B cell (primary cell): ENCODE measurements at regions not wholly inside any gene's neighbourhood (a gene's known extent, or its start where the extent isn't known, plus 50 kb on each side); places are given as distances from the start of the nearest gene placed in this dataset.
A peak's percentile ranks its signal among the peaks of the same experiment; 100 is the strongest.

Experiments used
- ATAC-seq: fragments of 200-7000 bp; cut with Tn5 transposase; one replicate; pipeline ENCODE4 v1.10.0; 2021; ENCODE audit warnings: low read depth, mild to moderate bottlenecking, moderate number of reproducible peaks, moderate library complexity
- CTCF ChIA-PET: fragments of 350-600 bp; sonication (Branson Sonifier 250); formaldehyde crosslinking; loops from one replicate; lab custom pipeline; 2021; ENCODE audit warnings: antibody characterized with exemption, inconsistent platforms; lab: Charles Lee
- POLR2A ChIA-PET: fragments of 350-600 bp; sonication (Branson Sonifier 250); formaldehyde crosslinking; loops from one replicate; lab custom pipeline; 2021; ENCODE audit warnings: antibody characterized with exemption; lab: Charles Lee
- DNase-seq: peaks from one replicate; pipeline ENCODE4 v3.0.0; 2013
- H2AFZ ChIP-seq: 2 replicates; pipeline ENCODE4 v1.6.1; 2012; ENCODE audit warnings: mild to moderate bottlenecking, low read depth, low read length; ENCODE audit not compliant: insufficient read depth, poor library complexity, severe bottlenecking
- H3K27ac ChIP-seq, 2 donors: 1 replicate in 1 of 2; 2 replicates in 1 of 2; pipeline ENCODE4 v1.5.1; 2012 to 2013; ENCODE audit warnings: low read length in 2 of 2, mild to moderate bottlenecking in 2 of 2, moderate library complexity in 1 of 2
- H3K27me3 ChIP-seq, 4 experiments: fragments of 200-600 bp in 1 of 4; sonication (generic) in 1 of 4; replicated peaks in 1 of 4; 1 replicate in 2 of 4; 2 replicates in 2 of 4; pipeline versions ENCODE4 v1.6.1 to v1.7.0; 2013 to 2016; ENCODE audit warnings: low read length in 3 of 4, mild to moderate bottlenecking in 2 of 4, mixed read lengths in 1 of 4, moderate library complexity in 1 of 4; ENCODE audit not compliant: insufficient read depth in 4 of 4, control insufficient read depth in 3 of 4; ENCODE audit errors: control extremely low read depth in 1 of 4
- H3K36me3 ChIP-seq, 2 experiments: replicated peaks in 1 of 2; 1 replicate in 1 of 2; 2 replicates in 1 of 2; pipeline versions ENCODE4 v1.6.1 to v1.7.1; 2013; ENCODE audit warnings: low read length in 1 of 2; ENCODE audit not compliant: insufficient read depth in 2 of 2, control insufficient read depth in 1 of 2; ENCODE audit errors: control extremely low read depth in 1 of 2, extremely low read depth in 1 of 2
- H3K4me1 ChIP-seq, 2 donors: fragments of 200-600 bp in 1 of 2; sonication (generic) in 1 of 2; 1 replicate in 1 of 2; 2 replicates in 1 of 2; pipeline versions ENCODE4 v1.5.1 to v1.6.1; 2013 to 2017; ENCODE audit warnings: low read length in 2 of 2; ENCODE audit not compliant: control insufficient read depth in 2 of 2, insufficient read depth in 2 of 2
- H3K4me2 ChIP-seq: replicated peaks from 2 replicates; pipeline ENCODE3; 2012; ENCODE audit warnings: mild to moderate bottlenecking, low read depth, low read length; ENCODE audit not compliant: poor library complexity, severe bottlenecking
- H3K4me3 ChIP-seq, 5 experiments: fragments of 200-600 bp in 1 of 5; sonication (generic) in 1 of 5; 1 replicate in 3 of 5; 2 replicates in 2 of 5; pipeline versions ENCODE4 v1.5.1 to v1.7.0; 2011 to 2016; ENCODE audit warnings: low read length in 4 of 5, mild to moderate bottlenecking in 4 of 5, low read depth in 2 of 5, control low read depth in 1 of 5, moderate library complexity in 1 of 5; ENCODE audit not compliant: insufficient read depth in 1 of 5; ENCODE audit errors: control extremely low read depth in 1 of 5, extremely low read depth in 1 of 5
- H3K79me2 ChIP-seq: fragments of 200-600 bp; sonication (generic); one replicate; pipeline ENCODE4 v1.6.0; 2016; ENCODE audit warnings: low read length; ENCODE audit not compliant: control insufficient read depth, insufficient read depth
- H3K9ac ChIP-seq: fragments of 200-600 bp; sonication (generic); 2 replicates; pipeline ENCODE4 v1.6.1; 2017; ENCODE audit warnings: mild to moderate bottlenecking, low read length, moderate library complexity
- H3K9me3 ChIP-seq, 3 donors: one replicate each; pipeline versions ENCODE4 v1.6.1 to v1.7.1; 2013; ENCODE audit warnings: low read length in 2 of 3; ENCODE audit not compliant: control insufficient read depth in 2 of 3, insufficient read depth in 1 of 3; ENCODE audit errors: control extremely low read depth in 1 of 3
- H4K20me1 ChIP-seq: 2 replicates; pipeline ENCODE4 v1.6.0; 2012; ENCODE audit warnings: mild to moderate bottlenecking, low read length; ENCODE audit not compliant: insufficient read depth, control insufficient read depth, poor library complexity, severe bottlenecking
- H3K27ac Mint-ChIP-seq: one replicate; pipeline ENCODE4 v1.8.0; 2021; ENCODE audit warnings: mixed read lengths
- H3K27me3 Mint-ChIP-seq: one replicate; pipeline ENCODE4 v1.8.0; 2021; ENCODE audit warnings: mixed read lengths
- H3K4me1 Mint-ChIP-seq: one replicate; pipeline ENCODE4 v1.8.0; 2021; ENCODE audit warnings: mixed read lengths
- H3K4me3 Mint-ChIP-seq: one replicate; pipeline ENCODE4 v1.8.0; 2021; ENCODE audit warnings: mixed read lengths
- H3K9me3 Mint-ChIP-seq: one replicate; pipeline ENCODE4 v1.8.0; 2022; ENCODE audit warnings: mixed read lengths; ENCODE audit not compliant: insufficient read depth
- CTCF ChIP-seq: fragments of 200-600 bp; IDR thresholded peaks from one replicate; pipeline ENCODE4 v1.8.0; 2022; ENCODE audit warnings: antibody characterized with exemption, mild to moderate bottlenecking
- EZH2 ChIP-seq: IDR thresholded peaks from 2 replicates; pipeline ENCODE4 v1.6.1; 2012; ENCODE audit warnings: borderline replicate concordance, low read depth, mild to moderate bottlenecking, moderate library complexity, low read length; ENCODE audit not compliant: insufficient read depth, poor library complexity, severe bottlenecking
- WGBS: methylation state at CpG from one replicate; pipeline ENCODE4 v1.1.5; 2013; ENCODE audit warnings: missing lambda C conversion rate; ENCODE audit not compliant: insufficient coverage; 5-methylcytosine and 5-hydroxymethylcytosine counted together
- intact Hi-C: fragments of 100-400 bp; cut with micrococcal nuclease; formaldehyde crosslinking; loops from one replicate; pipeline ENCODE4 v1.10.0; 2022

- no peak for ATAC-seq
- Mint-ChIP-seq H3K4me3 (no peak overlapping the region), H3K4me1 (peaks cover 14% of the 10 kb centered on the region), H3K9me3 (no peaks in the 10 kb centered on the region), H3K27me3 (no peaks in the 10 kb centered on the region), H3K27ac (no peak overlapping the region)
- no peak overlapping the region for H2AFZ ChIP-seq
- no peaks in the 10 kb centered on the region for H3K9me3 ChIP-seq
- 92% methylated on average over 4 of the region's 4 CpGs for WGBS
- H3K4me3 ChIP-seq, result no peak overlapping the region
- peaks cover 0 to 13% of the 10 kb centered on the region in 2 donors for H3K4me1 ChIP-seq
- ChIA-PET CTCF (no interaction called here), POLR2A (no interaction called here)
- H3K4me2 ChIP-seq, result no peak overlapping the region
- no peaks in the 10 kb centered on the region for H3K79me2 ChIP-seq
- no peaks in the 10 kb centered on the region for H3K27me3 ChIP-seq
- no peak overlapping the region for H3K27ac ChIP-seq
- no peak for TF ChIP-seq EZH2
- no peak for TF ChIP-seq CTCF
- no peaks in the 10 kb centered on the region for H4K20me1 ChIP-seq
- DNase-seq, result no peak
- intact Hi-C loops, result no loop called here
- H3K9ac ChIP-seq, result no peak overlapping the region
- H3K36me3 ChIP-seq, result no peaks in the 10 kb centered on the region
Observed at GRCh38 chr13:40159736-40160135, 504.3 kb downstream of the COG6 start.

GRCh38 chr13:40160618-40161350 is 505.3 kb downstream of the COG6 start:
- CTCF ChIA-PET, result no interaction called here
- H3K4me3 ChIP-seq, result no peak overlapping the region
- no peaks in the 10 kb centered on the region for H3K79me2 ChIP-seq
- TF ChIP-seq CTCF (no peak), EZH2 (no peak)
- POLR2A ChIA-PET, result no interaction called here
- no peak overlapping the region for H3K27ac ChIP-seq
- WGBS, result no CpG with 5 or more reads among the region's 7 CpGs
- no peaks in the 10 kb centered on the region for H3K36me3 ChIP-seq
- no peaks in the 10 kb centered on the region for H3K27me3 ChIP-seq
- Mint-ChIP-seq H3K4me3 (no peak overlapping the region), H3K4me1 (peaks cover 16% of the 10 kb centered on the region), H3K27me3 (no peaks in the 10 kb centered on the region), H3K9me3 (no peaks in the 10 kb centered on the region), H3K27ac (no peak overlapping the region)
- ATAC-seq, result peak; percentile 70
- H2AFZ ChIP-seq, result no peak overlapping the region
- no peak for DNase-seq
- peaks cover 0 to 13% of the 10 kb centered on the region in 2 donors for H3K4me1 ChIP-seq
- no peaks in the 10 kb centered on the region for H3K9me3 ChIP-seq
- intact Hi-C loops, result no loop called here
- no peak overlapping the region for H3K4me2 ChIP-seq
- H3K9ac ChIP-seq, result no peak overlapping the region
- H4K20me1 ChIP-seq, result no peaks in the 10 kb centered on the region
